ENCODE measurements at regions not wholly inside any gene's neighbourhood (a gene's known extent, or its start where the extent isn't known, plus 50 kb on each side); places are given as distances from the start of the nearest gene placed in this dataset.

DNA sequence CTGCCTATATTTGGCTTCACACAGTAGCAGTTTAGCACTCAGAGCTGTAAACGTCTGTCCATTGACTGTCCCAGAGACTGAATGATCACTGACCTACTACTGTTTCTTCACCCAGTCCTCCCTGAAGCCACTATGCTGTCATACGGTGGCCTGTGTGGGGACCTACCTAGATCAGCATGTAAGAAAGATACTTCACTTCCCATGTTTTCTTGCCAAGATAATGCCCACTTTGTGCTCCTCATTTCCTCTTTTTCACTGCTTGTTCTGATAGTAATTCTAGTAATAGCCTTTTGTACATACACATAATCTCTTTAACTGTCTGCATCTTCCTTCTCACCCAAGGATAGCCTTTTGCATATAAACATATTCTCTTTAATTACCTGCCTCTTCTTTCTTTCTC, 109.9 kb upstream of the TIAM2 start:
- DNase-seq: no peak
- in situ Hi-C loops (cut with HindIII; ENCODE audit: low pct_ligation_motif_present, low pct_unique_long_range_greater_than_20kb, low sequenced_read_pairs): no loop called here

DNA sequence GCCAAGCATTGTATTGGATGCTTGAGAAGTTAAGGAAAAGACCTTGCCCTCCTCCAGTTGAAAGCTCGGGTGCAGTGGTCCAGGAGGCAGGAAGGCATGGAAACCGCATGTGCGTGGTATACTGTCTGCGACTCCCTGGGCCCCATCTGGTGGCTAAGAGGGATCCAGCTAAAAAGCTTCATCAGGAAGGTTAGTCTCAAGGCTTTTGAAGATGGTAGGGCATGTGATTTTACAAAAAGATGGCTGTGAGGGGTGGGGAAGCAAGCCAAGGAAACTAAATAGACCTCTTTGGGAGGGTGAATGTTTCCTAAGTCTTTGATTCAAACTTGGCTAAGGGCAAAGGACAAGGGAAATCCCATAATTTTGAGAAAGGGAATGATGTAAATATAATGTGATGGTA, 109.1 kb upstream of the TIAM2 start:
- in situ Hi-C loops (cut with HindIII; ENCODE audit: low pct_ligation_motif_present, low pct_unique_long_range_greater_than_20kb, low sequenced_read_pairs): no loop called here
- DNase-seq: no peak

- in situ Hi-C loops (cut with HindIII; ENCODE audit: low pct_ligation_motif_present, low pct_unique_long_range_greater_than_20kb, low sequenced_read_pairs): no loop called here
- DNase-seq: no peak
Measured at GRCh38 chr6:154886471-154886870, 108.6 kb upstream of the TIAM2 start.

DNA sequence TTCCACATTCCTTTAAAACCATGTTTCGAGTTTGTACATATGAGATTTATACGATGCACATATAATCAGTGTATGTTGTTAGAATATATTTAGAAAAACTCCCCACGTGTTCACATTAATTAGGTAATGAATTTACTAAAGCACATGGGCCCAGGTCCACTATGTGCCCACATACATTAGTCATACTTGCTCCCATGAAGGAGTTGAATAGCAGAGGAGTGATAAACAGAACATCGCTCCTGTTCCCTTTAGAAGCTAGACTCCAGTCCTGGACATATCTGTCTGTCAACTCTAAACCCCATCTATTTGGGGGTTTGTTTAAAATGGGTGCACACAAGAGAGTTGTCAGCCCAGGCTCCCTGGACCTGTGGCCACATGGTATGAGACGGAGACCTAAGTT, 108.1 kb upstream of the TIAM2 start:
- in situ Hi-C loops (cut with HindIII; ENCODE audit: low pct_ligation_motif_present, low pct_unique_long_range_greater_than_20kb, low sequenced_read_pairs): no loop called here
- no peak for DNase-seq

DNA sequence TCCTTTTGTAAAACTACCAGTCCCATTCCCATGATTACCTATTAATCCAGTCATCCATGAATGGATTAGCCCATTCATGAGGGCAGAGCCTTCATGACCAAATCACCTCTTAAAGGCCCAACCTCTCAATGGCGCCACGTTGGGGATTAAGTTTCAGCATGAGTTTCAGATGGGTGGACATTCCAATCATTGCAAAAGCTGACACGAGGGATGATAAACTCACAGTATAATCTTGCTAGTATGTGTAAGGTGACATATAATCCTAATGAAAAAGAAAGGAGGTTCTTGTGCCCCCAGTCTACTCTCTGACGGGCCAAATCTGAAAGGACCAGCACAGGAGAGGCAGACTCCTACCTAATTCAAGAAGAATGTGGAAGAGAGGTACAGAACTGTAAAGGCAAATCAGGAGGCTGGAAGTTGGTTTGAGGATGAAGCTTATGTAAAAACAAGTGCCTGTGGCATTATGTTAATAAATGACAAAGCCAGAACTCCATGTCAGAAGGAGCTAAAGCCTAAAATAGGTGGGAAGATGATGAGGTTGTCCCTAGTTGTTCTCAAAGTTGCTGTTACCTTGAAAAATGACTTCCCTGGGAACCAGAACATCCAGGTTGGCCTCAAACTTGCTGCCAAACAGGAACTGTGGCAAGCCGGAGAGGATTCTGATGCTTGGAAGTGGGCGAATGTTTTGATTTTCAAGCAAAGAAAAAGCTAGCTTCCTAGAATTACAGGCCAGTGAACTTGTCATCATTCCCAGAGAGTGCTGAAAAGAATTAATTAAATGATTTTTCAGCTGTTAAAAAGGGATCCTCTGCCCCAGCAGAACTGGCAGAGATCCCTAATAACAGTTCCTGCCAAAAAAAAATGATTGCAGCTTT, 106.5 kb upstream of the TIAM2 start:
- in situ Hi-C loops (cut with HindIII; ENCODE audit: low pct_ligation_motif_present, low pct_unique_long_range_greater_than_20kb, low sequenced_read_pairs): no loop called here
- no peak for DNase-seq

GRCh38 chr6:154890874-154891273, 104.2 kb upstream of the TIAM2 start:
- DNase-seq: no peak
- in situ Hi-C loops (cut with HindIII; ENCODE audit: low pct_ligation_motif_present, low pct_unique_long_range_greater_than_20kb, low sequenced_read_pairs): no loop called here

- in situ Hi-C loops (cut with HindIII; ENCODE audit: low pct_ligation_motif_present, low pct_unique_long_range_greater_than_20kb, low sequenced_read_pairs): no loop called here
- no peak for DNase-seq
Measured at GRCh38 chr6:154891901-154892300, 103.2 kb upstream of the TIAM2 start.

DNA sequence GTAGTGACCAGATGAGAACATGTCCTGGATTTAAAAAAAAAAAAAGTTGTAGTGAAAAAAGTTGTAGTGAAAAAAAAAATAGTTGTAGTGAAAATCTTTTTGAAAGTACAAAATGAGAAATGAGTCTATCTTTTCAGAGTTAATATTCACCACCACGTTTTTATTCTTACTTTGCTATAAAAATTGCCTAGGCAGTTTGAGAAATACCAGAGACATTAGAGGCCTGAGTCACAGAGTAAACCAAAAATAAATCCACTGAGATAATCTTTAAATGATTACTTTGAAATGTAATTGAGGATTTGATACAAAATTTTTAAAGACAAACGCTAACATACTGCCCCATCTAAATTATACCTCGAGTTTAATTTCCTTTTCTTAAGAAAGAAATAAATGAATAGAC, 101.2 kb upstream of the TIAM2 start:
- in situ Hi-C loops (cut with HindIII; ENCODE audit: low pct_ligation_motif_present, low pct_unique_long_range_greater_than_20kb, low sequenced_read_pairs): no loop called here
- peak; percentile 28 for DNase-seq

DNA sequence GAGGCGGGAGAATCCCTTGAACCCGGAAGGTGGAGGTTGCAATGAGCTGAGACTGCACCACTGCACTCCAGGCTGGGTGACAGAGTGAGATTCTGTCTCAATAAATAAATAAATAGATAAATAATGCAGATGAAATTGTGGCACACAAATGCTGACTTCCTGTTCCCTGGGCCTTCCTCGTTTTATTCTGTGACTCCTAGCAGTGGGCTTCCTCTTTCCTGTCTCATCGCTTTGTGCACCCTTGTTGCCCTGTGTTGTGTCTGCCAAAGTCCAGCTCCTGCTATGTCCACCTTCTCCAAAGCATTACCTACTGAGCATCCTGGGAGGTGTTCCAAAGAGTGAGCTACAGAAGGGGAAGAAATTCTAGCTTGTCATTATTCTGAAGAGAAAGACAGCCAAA, 100.2 kb upstream of the TIAM2 start:
- no peak for DNase-seq
- in situ Hi-C loops (cut with HindIII; ENCODE audit: low pct_ligation_motif_present, low pct_unique_long_range_greater_than_20kb, low sequenced_read_pairs): no loop called here

- no peak for DNase-seq
- in situ Hi-C loops (cut with HindIII; ENCODE audit: low pct_ligation_motif_present, low pct_unique_long_range_greater_than_20kb, low sequenced_read_pairs): no loop called here
Measured at GRCh38 chr6:154895841-154896240, 99.3 kb upstream of the TIAM2 start.

GRCh38 chr6:154898821-154899220, 96.3 kb upstream of the TIAM2 start:
- DNase-seq: no peak
- in situ Hi-C loops (cut with HindIII; ENCODE audit: low pct_ligation_motif_present, low pct_unique_long_range_greater_than_20kb, low sequenced_read_pairs): no loop called here

- no peak for DNase-seq
- in situ Hi-C loops (cut with HindIII; ENCODE audit: low pct_ligation_motif_present, low pct_unique_long_range_greater_than_20kb, low sequenced_read_pairs): no loop called here
Measured at GRCh38 chr6:154899824-154900463, 95.2 kb upstream of the TIAM2 start.

DNA sequence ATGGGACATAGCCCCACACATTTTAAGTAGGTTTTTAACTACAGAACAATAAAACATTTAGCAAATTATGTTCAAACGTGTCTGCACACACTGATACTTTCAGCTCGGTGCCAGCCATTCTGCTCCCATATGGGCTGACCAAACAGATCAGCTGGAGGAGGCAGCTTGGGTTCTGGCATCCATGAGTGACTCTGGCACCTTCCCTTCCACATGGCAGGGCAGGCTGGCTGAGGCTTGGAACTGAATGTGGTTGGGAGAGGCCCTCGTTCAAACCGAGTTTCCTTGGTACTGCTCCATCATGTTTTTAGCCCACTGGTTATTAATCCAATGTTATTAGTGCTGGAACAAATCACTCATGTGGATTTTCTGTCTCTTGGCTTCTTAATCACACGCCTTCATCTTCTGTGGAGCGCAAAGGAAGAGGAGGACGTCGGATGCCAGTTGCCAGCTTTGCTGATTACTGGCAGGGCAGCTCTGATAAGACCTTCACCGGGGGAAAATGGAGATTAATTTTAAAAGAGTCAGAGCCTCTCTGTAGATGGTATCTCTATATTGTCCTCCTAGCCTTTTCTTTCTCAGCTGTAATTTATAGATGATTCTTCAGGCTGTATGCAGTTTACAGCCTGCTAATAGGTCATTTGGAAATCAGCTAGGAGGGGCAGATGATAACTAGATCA, 93.1 kb upstream of the TIAM2 start:
- DNase-seq: no peak
- in situ Hi-C loops (cut with HindIII; ENCODE audit: low pct_ligation_motif_present, low pct_unique_long_range_greater_than_20kb, low sequenced_read_pairs): no loop called here

DNA sequence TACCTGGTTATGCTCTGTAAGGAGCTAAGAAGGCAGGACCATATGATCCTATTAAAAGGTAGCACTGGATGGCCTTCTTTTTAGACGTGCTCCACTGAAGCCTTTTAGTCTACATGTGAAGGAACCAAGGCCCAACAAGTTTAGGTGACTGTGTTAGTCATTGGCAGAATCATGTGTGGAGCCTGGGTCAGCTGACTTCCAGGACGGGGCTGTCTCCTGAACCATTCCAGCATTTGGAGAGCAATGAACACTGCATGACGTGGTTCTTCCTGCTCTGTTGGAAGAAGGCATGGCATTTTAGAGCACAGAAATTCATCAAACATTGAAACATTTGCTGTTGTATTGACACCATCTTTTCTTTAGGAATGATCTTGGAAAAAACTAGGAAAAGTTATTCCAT, 87.8 kb upstream of the TIAM2 start:
- in situ Hi-C loops (cut with HindIII; ENCODE audit: low pct_ligation_motif_present, low pct_unique_long_range_greater_than_20kb, low sequenced_read_pairs): no loop called here
- no peak for DNase-seq

GRCh38 chr6:154908723-154909122, 86.4 kb upstream of the TIAM2 start:
- in situ Hi-C loops (cut with HindIII; ENCODE audit: low pct_ligation_motif_present, low pct_unique_long_range_greater_than_20kb, low sequenced_read_pairs): no loop called here

GRCh38 chr6:154909311-154909710, 85.8 kb upstream of the TIAM2 start:
- in situ Hi-C loops (cut with HindIII; ENCODE audit: low pct_ligation_motif_present, low pct_unique_long_range_greater_than_20kb, low sequenced_read_pairs): no loop called here
- DNase-seq: no peak

More at GRCh38 chr6:154908723-154909122, 86.4 kb upstream of the TIAM2 start:
- no peak for DNase-seq

DNA sequence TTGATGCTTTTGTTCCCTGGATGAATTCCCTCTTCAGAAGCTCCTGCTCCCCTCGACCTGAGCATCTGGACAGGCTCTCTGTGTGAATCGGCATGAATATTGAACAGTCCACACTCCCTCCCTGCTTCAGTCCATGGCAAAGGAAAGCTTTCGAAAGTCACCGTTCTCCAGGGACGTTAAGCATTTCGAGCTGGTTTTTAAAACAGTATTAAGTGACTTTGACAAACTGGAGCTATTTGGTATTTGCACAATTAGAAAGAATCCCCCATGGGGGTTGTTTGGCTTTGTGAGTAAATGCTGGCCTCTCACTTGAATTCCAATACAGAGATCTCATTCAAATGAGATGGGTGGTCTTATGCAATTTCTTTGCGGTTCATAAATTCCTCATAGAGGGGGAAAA, 85.3 kb upstream of the TIAM2 start:
- in situ Hi-C loops (cut with HindIII; ENCODE audit: low pct_ligation_motif_present, low pct_unique_long_range_greater_than_20kb, low sequenced_read_pairs): no loop called here
- no peak for DNase-seq

DNA sequence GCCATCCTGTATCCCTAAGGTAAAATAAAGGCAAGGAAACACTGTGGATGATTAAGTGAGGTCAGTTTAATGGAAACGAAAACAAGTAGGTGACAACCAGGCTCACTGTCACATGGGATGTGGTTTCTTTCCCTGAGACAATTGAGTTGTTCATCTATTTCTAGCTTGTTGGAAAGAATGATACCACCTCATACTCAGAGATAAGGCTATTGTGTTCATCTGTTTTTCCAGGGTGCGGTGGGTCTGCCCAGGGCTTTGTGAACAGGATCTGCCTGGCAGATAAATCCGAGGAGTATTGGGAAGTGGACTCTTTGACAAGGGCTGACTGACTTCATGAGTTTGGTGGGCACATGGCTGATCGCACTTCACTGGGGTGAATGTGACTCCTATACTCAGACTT, 80.8 kb upstream of the TIAM2 start:
- in situ Hi-C loops (cut with HindIII; ENCODE audit: low pct_ligation_motif_present, low pct_unique_long_range_greater_than_20kb, low sequenced_read_pairs): no loop called here
- DNase-seq: no peak

- in situ Hi-C loops (cut with HindIII; ENCODE audit: low pct_ligation_motif_present, low pct_unique_long_range_greater_than_20kb, low sequenced_read_pairs): no loop called here
- DNase-seq: no peak
Measured at GRCh38 chr6:154916857-154917256, 78.3 kb upstream of the TIAM2 start.

DNA sequence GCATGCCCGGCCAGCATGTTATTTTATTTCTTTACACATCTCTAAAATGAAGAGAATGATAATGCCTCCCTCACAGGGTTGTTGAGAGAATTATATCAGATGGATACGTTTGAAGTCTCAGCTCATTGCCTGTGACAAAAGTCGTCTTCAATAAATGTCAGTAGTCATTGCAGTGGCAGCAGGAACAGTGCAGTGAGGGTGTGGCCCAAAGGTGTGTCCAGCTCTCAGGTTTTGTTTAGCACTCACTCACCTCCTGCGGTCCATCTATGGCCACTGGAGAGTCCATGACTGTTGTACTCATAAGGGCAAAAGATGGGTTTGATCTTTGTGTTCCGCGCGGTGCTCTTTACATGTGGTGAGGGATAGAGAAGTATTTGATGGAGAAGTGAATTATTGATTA, 77.2 kb upstream of the TIAM2 start:
- no peak for DNase-seq
- in situ Hi-C loops (cut with HindIII; ENCODE audit: low pct_ligation_motif_present, low pct_unique_long_range_greater_than_20kb, low sequenced_read_pairs): no loop called here

All from ACHN (cell line).